ENCODE measurements at regions not wholly inside any gene's neighbourhood (a gene's known extent, or its start where the extent isn't known, plus 50 kb on each side); places are given as distances from the start of the nearest gene placed in this dataset.

DNA sequence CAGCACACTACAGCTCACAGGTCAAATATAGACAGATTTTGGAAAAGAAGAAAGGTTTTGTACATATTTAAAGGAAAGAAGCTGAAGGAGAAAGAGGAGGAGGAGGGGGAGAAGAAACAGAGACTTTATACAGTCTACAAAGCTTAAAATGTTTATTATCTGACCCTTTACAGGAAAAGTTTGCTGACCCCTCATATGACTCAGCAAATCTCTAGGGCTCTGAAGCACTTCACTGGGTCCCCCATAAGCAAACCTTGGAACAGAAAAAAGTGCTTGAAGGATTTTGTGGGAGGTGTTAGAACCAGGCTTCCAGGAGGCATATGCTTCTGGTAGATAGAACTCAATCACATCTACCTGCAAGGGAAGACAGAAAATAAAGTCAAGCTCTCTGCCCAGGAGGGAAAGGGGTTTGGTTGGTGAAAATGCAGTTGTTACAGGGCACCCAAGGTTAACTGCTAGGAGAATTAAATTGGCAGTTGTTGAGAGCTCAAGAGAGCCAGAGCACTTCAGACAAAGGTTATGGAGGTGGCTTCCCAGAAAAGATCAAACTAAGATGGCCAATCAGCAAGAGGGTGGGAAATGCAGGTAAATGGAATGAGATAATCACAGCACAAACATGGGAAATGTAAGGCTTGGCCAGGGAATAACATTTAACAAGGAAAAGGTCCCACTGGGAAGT is 207.4 kb upstream of the SGK1 start:
- Histone ChIP-seq H3F3A (ENCODE audit: control insufficient read depth, insufficient read depth) (no peaks in the 10 kb centered on the region), H3K79me2 (ENCODE audit: control insufficient read depth, low read length) (no peaks in the 10 kb centered on the region), H3K36me3 (ENCODE audit: control insufficient read depth, low read length) (no peaks in the 10 kb centered on the region), H3K4me2 (ENCODE audit: low read length) (no peak overlapping the region), H3K4me3 (ENCODE audit: low read length) (no peak overlapping the region), H3K9me2 (replicated peaks; ENCODE audit: control insufficient read depth, low read length) (no peaks in the 10 kb centered on the region), H3K9me3 (ENCODE audit: control insufficient read depth, insufficient read depth, low read length) (no peaks in the 10 kb centered on the region), H4K20me1 (ENCODE audit: control insufficient read depth, insufficient read depth, low read depth, low read length) (no peaks in the 10 kb centered on the region), H3K27ac (ENCODE audit: low read depth, low read length) (no peak overlapping the region), H3K4me1 (ENCODE audit: control insufficient read depth, low read length) (peaks cover 1% of the 10 kb centered on the region), H3K27me3 (ENCODE audit: control insufficient read depth, low read length) (no peaks in the 10 kb centered on the region)
- no peak for TF ChIP-seq EZH2phosphoT487 (IDR thresholded peaks at IDR 0.05; ENCODE audit: borderline replicate concordance, low read length)
- TF ChIP-seq, protein P1, sequence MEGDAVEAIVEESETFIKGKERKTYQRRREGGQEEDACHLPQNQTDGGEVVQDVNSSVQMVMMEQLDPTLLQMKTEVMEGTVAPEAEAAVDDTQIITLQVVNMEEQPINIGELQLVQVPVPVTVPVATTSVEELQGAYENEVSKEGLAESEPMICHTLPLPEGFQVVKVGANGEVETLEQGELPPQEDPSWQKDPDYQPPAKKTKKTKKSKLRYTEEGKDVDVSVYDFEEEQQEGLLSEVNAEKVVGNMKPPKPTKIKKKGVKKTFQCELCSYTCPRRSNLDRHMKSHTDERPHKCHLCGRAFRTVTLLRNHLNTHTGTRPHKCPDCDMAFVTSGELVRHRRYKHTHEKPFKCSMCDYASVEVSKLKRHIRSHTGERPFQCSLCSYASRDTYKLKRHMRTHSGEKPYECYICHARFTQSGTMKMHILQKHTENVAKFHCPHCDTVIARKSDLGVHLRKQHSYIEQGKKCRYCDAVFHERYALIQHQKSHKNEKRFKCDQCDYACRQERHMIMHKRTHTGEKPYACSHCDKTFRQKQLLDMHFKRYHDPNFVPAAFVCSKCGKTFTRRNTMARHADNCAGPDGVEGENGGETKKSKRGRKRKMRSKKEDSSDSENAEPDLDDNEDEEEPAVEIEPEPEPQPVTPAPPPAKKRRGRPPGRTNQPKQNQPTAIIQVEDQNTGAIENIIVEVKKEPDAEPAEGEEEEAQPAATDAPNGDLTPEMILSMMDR (IDR thresholded peaks at IDR 0.05; ENCODE audit: low read depth, low read length, poor library complexity, severe bottlenecking), result no peak

DNA sequence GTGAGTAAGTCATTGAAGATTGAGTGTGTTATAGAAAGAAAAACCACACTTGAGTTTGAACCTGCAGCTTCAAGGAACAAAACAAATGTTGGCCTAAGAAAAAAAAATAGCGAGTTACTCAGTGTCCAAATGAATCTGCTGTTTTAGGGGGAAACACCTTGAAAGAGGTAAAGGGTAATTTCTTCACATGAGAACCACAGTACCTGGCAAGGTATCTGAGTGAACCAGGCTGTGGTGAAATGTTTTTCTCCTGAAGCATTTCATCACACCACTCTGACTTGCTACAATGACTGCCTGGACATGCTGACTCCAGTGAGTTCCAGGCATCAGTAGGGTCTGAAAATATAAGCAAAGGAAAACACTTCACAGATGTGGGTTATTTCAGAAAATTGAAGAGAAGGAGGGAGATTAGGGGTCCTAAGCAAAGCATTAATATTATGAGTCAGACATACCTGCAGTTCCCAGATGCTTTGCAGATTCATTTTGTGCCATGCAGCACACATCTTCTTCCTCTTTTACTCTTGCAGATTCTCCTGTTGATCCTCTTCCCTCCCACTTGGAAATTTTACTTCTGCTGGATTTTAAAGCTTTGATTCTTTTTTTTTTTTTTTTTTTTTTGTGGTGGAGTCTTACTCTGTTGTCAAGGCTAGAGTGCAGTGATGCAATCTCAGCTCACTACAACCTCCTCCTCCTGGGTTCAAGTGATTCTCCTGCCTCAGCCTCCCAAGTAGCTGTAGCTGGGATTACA is 206.2 kb upstream of the SGK1 start:
- Histone ChIP-seq H3K9me2 (replicated peaks; ENCODE audit: control insufficient read depth, low read length) (no peaks in the 10 kb centered on the region), H3K4me1 (ENCODE audit: control insufficient read depth, low read length) (peaks cover 14% of the 10 kb centered on the region), H3K27ac (ENCODE audit: low read depth, low read length) (no peak overlapping the region), H3F3A (ENCODE audit: control insufficient read depth, insufficient read depth) (no peaks in the 10 kb centered on the region), H3K36me3 (ENCODE audit: control insufficient read depth, low read length) (no peaks in the 10 kb centered on the region), H3K4me2 (ENCODE audit: low read length) (no peak overlapping the region), H3K4me3 (ENCODE audit: low read length) (no peak overlapping the region), H3K9me3 (ENCODE audit: control insufficient read depth, insufficient read depth, low read length) (no peaks in the 10 kb centered on the region), H3K79me2 (ENCODE audit: control insufficient read depth, low read length) (no peaks in the 10 kb centered on the region), H3K27me3 (ENCODE audit: control insufficient read depth, low read length) (no peaks in the 10 kb centered on the region), H4K20me1 (ENCODE audit: control insufficient read depth, insufficient read depth, low read depth, low read length) (no peaks in the 10 kb centered on the region)
- TF ChIP-seq EZH2phosphoT487 (IDR thresholded peaks at IDR 0.05; ENCODE audit: borderline replicate concordance, low read length), result no peak
- TF ChIP-seq, protein P1 (IDR thresholded peaks at IDR 0.05; ENCODE audit: low read depth, low read length, poor library complexity, severe bottlenecking), result no peak

GRCh38 chr6:134523051-134523450 is 205.1 kb upstream of the SGK1 start:
- no peaks in the 10 kb centered on the region for H3F3A ChIP-seq (ENCODE audit: control insufficient read depth, insufficient read depth)
- no peaks in the 10 kb centered on the region for H3K27me3 ChIP-seq (ENCODE audit: control insufficient read depth, low read length)
- H3K27ac ChIP-seq (ENCODE audit: low read depth, low read length), result no peak overlapping the region
- H3K4me1 ChIP-seq (ENCODE audit: control insufficient read depth, low read length), result peaks cover 17% of the 10 kb centered on the region
- TF ChIP-seq, protein P1 (IDR thresholded peaks at IDR 0.05; ENCODE audit: low read depth, low read length, poor library complexity, severe bottlenecking), result no peak
- no peak for TF ChIP-seq EZH2phosphoT487 (IDR thresholded peaks at IDR 0.05; ENCODE audit: borderline replicate concordance, low read length)
- no peaks in the 10 kb centered on the region for H3K36me3 ChIP-seq (ENCODE audit: control insufficient read depth, low read length)
- no peak overlapping the region for H3K4me2 ChIP-seq (ENCODE audit: low read length)
- no peaks in the 10 kb centered on the region for H3K9me3 ChIP-seq (ENCODE audit: control insufficient read depth, insufficient read depth, low read length)
- no peaks in the 10 kb centered on the region for H3K9me2 ChIP-seq (replicated peaks; ENCODE audit: control insufficient read depth, low read length)
- H4K20me1 ChIP-seq (ENCODE audit: control insufficient read depth, insufficient read depth, low read depth, low read length), result no peaks in the 10 kb centered on the region
- no peak overlapping the region for H3K4me3 ChIP-seq (ENCODE audit: low read length)
- no peaks in the 10 kb centered on the region for H3K79me2 ChIP-seq (ENCODE audit: control insufficient read depth, low read length)

Measured in DOHH2 (cell line).